GM23338 (cell line): ENCODE measurements at regions not wholly inside any gene's neighbourhood (a gene's known extent, or its start where the extent isn't known, plus 50 kb on each side); places are given as distances from the start of the nearest gene placed in this dataset.
A peak's percentile ranks its signal among the peaks of the same experiment; 100 is the strongest.

Experiments used
- ATAC-seq: fragments of 200-7000 bp; cut with Tn5 transposase; 3 replicates; pipeline ENCODE4 v1.9.1; 2020
- DNase-seq: peaks from one replicate; pipeline ENCODE4 v3.0.0-alpha.2; 2015; ENCODE audit warnings: low spot score
- H2AFZ ChIP-seq: fragments of 200-600 bp; sonication (generic); 2 replicates; pipeline ENCODE4 v1.8.0; 2016; ENCODE audit warnings: antibody characterized with exemption, mild to moderate bottlenecking, moderate library complexity
- H3F3A ChIP-seq: fragments of 200-600 bp; sonication (generic); replicated peaks from 2 replicates; pipeline ENCODE4 v1.8.0; 2017; ENCODE audit warnings: antibody characterized with exemption, mixed run types, low read depth
- H3K27ac ChIP-seq: fragments of 200-600 bp; sonication (generic); 2 replicates; pipeline ENCODE4 v1.6.1; 2016; ENCODE audit warnings: low read depth
- H3K27me3 ChIP-seq: fragments of 200-600 bp; sonication (generic); 2 replicates; pipeline ENCODE4 v1.8.0; 2016; ENCODE audit warnings: mild to moderate bottlenecking, mixed run types, moderate library complexity; ENCODE audit not compliant: insufficient read depth
- H3K36me3 ChIP-seq: fragments of 200-600 bp; sonication (generic); 2 replicates; pipeline ENCODE4 v1.8.0; 2016; ENCODE audit warnings: mild to moderate bottlenecking; ENCODE audit not compliant: insufficient read depth
- H3K4me1 ChIP-seq: fragments of 200-600 bp; sonication (generic); 2 replicates; pipeline ENCODE4 v1.8.0; 2016; ENCODE audit warnings: mild to moderate bottlenecking, moderate library complexity; ENCODE audit not compliant: insufficient read depth
- H3K4me2 ChIP-seq: fragments of 200-600 bp; sonication (generic); 2 replicates; pipeline ENCODE4 v1.7.1; 2017; ENCODE audit warnings: mixed run types
- H3K4me3 ChIP-seq: fragments of 200-600 bp; sonication (generic); 2 replicates; pipeline ENCODE4 v1.6.1; 2016; ENCODE audit warnings: mixed run types
- H3K79me2 ChIP-seq: fragments of 200-600 bp; sonication (generic); replicated peaks from 2 replicates; pipeline ENCODE4 v1.8.0; 2017; ENCODE audit warnings: mild to moderate bottlenecking; ENCODE audit not compliant: insufficient read depth
- H3K9me2 ChIP-seq: fragments of 200-600 bp; sonication (generic); 2 replicates; pipeline ENCODE4 v1.8.0; 2017; ENCODE audit not compliant: insufficient read depth
- H4K20me1 ChIP-seq: fragments of 200-600 bp; sonication (generic); replicated peaks from 2 replicates; pipeline ENCODE4 v1.8.0; 2017; ENCODE audit warnings: mild to moderate bottlenecking; ENCODE audit not compliant: insufficient read depth
- H3K27ac Mint-ChIP-seq: 2 replicates; pipeline ENCODE4 v1.8.0; 2020; ENCODE audit warnings: inconsistent platforms, mild to moderate bottlenecking, moderate library complexity, mixed read lengths
- H3K27me3 Mint-ChIP-seq: 3 replicates; pipeline ENCODE4 v1.8.0; 2022; ENCODE audit warnings: low read depth, mild to moderate bottlenecking, moderate library complexity, mixed read lengths, inconsistent platforms; ENCODE audit not compliant: insufficient read depth, poor library complexity
- H3K36me3 Mint-ChIP-seq: 3 replicates; pipeline ENCODE4 v1.8.0; 2021; ENCODE audit warnings: low read depth, mild to moderate bottlenecking, inconsistent platforms, moderate library complexity, mixed read lengths
- H3K4me1 Mint-ChIP-seq: 3 replicates; pipeline ENCODE4 v1.8.0; 2020; ENCODE audit warnings: mild to moderate bottlenecking, inconsistent platforms, mixed read lengths
- H3K4me3 Mint-ChIP-seq: 3 replicates; pipeline ENCODE4 v1.8.0; 2021; ENCODE audit warnings: moderate library complexity, mild to moderate bottlenecking, inconsistent platforms, mixed read lengths
- H3K9me3 Mint-ChIP-seq: 3 replicates; pipeline ENCODE4 v1.8.0; 2020; ENCODE audit warnings: moderate library complexity, mild to moderate bottlenecking, inconsistent platforms, mixed read lengths
- JUNB ChIP-seq: IDR thresholded peaks from one replicate; pipeline ENCODE4 v1.6.1; 2016; ENCODE audit warnings: antibody characterized with exemption; ENCODE audit not compliant: unreplicated experiment
- NANOG ChIP-seq: IDR thresholded peaks from 2 replicates; pipeline ENCODE4 v1.6.1; 2016; ENCODE audit warnings: antibody characterized with exemption, borderline replicate concordance
- REST ChIP-seq: IDR thresholded peaks from one replicate; pipeline ENCODE4 v1.6.1; 2018; ENCODE audit warnings: antibody characterized with exemption; ENCODE audit not compliant: unreplicated experiment
- TF ChIP-seq, protein P1 (sequence below): fragments of 250-450 bp; sonication (Bioruptor Pico); IDR thresholded peaks from 2 replicates; pipeline ENCODE4 v1.5.0; 2020; ENCODE audit warnings: mild to moderate bottlenecking, moderate library complexity
- TF ChIP-seq, protein P2 (sequence below), 2 experiments: fragments of 200-600 bp in 1 of 2; sonication (generic) in 1 of 2; conservative IDR thresholded peaks; 2 replicates each; pipeline versions ENCODE4 v1.5.1 to v1.6.1; 2016 to 2017; ENCODE audit warnings: antibody characterized with exemption in 2 of 2, low read depth in 2 of 2, mild to moderate bottlenecking in 2 of 2, moderate library complexity in 1 of 2

DNA sequence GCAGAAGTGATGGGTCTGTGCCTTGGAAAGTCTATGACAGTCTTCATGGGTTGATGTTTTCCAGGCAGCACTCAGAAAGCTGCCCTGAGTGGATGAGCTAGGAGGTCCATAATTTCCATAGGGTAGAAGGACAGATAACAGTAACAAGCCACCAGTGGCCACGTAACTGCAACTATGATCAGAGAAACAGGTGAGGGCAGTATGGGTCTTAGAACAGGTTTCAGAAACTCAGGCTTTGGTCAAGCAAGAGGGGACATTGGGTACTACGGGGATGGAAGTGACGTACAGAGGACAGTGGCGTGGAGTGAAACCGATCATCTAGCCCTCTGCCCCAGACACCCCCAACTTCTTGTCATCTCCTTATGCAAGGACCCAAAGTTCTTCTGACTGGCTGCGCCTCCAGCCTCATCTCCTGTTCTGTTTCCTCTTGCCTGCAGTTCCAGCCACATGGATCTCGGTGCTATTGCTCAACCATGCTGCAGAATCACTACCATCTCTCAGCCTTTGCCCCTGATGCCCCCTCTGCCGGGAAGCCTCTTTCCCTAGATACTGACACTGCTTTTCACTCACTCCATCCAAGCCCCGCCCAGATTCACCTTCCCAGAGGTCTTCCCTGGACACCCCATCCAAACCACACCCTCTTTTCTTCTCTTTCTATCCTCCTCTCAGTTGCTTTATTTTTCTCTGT, 123.4 kb downstream of the MFAP3L start:
- Histone ChIP-seq H2AFZ (peak overlapping the region; percentile 18; the same call in 1 of the 2 replicates), H3K27ac (no peak overlapping the region), H3K36me3 (no peaks in the 10 kb centered on the region), H3K4me1 (no peaks in the 10 kb centered on the region), H4K20me1 (no peaks in the 10 kb centered on the region), H3K4me3 (no peak overlapping the region), H3F3A (no peaks in the 10 kb centered on the region), H3K79me2 (no peaks in the 10 kb centered on the region), H3K4me2 (no peak overlapping the region), H3K9me2 (no peaks in the 10 kb centered on the region), H3K27me3 (no peaks in the 10 kb centered on the region)
- Mint-ChIP-seq H3K9me3 (no peaks in the 10 kb centered on the region), H3K27me3 (no peaks in the 10 kb centered on the region), H3K4me3 (no peak overlapping the region), H3K27ac (no peak overlapping the region), H3K4me1 (no peaks in the 10 kb centered on the region; the same call in 1 of the 3 replicates), H3K36me3 (no peaks in the 10 kb centered on the region)
- no peak for DNase-seq
- ATAC-seq = peak; percentile 67
- TF ChIP-seq, protein P1, sequence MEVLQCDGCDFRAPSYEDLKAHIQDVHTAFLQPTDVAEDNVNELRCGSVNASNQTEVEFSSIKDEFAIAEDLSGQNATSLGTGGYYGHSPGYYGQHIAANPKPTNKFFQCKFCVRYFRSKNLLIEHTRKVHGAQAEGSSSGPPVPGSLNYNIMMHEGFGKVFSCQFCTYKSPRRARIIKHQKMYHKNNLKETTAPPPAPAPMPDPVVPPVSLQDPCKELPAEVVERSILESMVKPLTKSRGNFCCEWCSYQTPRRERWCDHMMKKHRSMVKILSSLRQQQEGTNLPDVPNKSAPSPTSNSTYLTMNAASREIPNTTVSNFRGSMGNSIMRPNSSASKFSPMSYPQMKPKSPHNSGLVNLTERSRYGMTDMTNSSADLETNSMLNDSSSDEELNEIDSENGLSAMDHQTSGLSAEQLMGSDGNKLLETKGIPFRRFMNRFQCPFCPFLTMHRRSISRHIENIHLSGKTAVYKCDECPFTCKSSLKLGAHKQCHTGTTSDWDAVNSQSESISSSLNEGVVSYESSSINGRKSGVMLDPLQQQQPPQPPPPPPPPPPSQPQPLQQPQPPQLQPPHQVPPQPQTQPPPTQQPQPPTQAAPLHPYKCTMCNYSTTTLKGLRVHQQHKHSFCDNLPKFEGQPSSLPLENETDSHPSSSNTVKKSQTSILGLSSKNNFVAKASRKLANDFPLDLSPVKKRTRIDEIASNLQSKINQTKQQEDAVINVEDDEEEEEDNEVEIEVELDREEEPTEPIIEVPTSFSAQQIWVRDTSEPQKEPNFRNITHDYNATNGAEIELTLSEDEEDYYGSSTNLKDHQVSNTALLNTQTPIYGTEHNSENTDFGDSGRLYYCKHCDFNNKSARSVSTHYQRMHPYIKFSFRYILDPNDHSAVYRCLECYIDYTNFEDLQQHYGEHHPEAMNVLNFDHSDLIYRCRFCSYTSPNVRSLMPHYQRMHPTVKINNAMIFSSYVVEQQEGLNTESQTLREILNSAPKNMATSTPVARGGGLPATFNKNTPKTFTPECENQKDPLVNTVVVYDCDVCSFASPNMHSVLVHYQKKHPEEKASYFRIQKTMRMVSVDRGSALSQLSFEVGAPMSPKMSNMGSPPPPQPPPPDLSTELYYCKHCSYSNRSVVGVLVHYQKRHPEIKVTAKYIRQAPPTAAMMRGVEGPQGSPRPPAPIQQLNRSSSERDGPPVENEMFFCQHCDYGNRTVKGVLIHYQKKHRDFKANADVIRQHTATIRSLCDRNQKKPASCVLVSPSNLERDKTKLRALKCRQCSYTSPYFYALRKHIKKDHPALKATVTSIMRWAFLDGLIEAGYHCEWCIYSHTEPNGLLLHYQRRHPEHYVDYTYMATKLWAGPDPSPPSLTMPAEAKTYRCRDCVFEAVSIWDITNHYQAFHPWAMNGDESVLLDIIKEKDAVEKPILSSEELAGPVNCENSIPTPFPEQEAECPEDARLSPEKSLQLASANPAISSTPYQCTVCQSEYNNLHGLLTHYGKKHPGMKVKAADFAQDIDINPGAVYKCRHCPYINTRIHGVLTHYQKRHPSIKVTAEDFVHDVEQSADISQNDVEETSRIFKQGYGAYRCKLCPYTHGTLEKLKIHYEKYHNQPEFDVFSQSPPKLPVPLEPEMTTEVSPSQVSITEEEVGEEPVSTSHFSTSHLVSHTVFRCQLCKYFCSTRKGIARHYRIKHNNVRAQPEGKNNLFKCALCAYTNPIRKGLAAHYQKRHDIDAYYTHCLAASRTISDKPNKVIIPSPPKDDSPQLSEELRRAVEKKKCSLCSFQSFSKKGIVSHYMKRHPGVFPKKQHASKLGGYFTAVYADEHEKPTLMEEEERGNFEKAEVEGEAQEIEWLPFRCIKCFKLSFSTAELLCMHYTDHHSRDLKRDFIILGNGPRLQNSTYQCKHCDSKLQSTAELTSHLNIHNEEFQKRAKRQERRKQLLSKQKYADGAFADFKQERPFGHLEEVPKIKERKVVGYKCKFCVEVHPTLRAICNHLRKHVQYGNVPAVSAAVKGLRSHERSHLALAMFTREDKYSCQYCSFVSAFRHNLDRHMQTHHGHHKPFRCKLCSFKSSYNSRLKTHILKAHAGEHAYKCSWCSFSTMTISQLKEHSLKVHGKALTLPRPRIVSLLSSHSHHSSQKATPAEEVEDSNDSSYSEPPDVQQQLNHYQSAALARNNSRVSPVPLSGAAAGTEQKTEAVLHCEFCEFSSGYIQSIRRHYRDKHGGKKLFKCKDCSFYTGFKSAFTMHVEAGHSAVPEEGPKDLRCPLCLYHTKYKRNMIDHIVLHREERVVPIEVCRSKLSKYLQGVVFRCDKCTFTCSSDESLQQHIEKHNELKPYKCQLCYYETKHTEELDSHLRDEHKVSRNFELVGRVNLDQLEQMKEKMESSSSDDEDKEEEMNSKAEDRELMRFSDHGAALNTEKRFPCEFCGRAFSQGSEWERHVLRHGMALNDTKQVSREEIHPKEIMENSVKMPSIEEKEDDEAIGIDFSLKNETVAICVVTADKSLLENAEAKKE (CRISPR knock-in tag) = no peak
- no peak for TF ChIP-seq NANOG
- TF ChIP-seq JUNB = no peak
- TF ChIP-seq REST = no peak
- TF ChIP-seq, protein P2, sequence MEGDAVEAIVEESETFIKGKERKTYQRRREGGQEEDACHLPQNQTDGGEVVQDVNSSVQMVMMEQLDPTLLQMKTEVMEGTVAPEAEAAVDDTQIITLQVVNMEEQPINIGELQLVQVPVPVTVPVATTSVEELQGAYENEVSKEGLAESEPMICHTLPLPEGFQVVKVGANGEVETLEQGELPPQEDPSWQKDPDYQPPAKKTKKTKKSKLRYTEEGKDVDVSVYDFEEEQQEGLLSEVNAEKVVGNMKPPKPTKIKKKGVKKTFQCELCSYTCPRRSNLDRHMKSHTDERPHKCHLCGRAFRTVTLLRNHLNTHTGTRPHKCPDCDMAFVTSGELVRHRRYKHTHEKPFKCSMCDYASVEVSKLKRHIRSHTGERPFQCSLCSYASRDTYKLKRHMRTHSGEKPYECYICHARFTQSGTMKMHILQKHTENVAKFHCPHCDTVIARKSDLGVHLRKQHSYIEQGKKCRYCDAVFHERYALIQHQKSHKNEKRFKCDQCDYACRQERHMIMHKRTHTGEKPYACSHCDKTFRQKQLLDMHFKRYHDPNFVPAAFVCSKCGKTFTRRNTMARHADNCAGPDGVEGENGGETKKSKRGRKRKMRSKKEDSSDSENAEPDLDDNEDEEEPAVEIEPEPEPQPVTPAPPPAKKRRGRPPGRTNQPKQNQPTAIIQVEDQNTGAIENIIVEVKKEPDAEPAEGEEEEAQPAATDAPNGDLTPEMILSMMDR (conservative IDR thresholded peaks at IDR 0.05; ENCODE audit: low read depth in 2 of 2) = peak; percentile 23 to 73
